ENCODE measurements at regions not wholly inside any gene's neighbourhood (a gene's known extent, or its start where the extent isn't known, plus 50 kb on each side); places are given as distances from the start of the nearest gene placed in this dataset.

DNA sequence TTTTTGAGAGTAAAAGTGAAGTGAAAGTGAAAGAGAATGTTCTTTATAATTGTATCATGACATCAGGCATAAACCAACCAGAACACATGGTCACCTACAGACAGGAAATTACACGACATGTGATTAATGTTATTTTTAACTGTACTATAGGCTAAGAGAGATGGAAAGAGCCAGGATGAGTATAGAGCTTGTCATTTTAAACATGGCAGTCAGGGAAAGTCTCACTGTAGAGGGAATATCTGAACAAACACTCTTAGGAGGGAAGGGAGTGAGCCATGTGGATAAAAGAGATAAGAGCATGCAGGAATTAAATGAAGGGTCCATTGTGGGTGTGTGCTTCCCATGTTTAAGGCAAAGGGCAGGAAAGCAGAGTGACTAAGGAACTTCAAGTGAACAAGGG is 599.1 kb upstream of the FAT3 start:
- TF ChIP-seq, protein P1, sequence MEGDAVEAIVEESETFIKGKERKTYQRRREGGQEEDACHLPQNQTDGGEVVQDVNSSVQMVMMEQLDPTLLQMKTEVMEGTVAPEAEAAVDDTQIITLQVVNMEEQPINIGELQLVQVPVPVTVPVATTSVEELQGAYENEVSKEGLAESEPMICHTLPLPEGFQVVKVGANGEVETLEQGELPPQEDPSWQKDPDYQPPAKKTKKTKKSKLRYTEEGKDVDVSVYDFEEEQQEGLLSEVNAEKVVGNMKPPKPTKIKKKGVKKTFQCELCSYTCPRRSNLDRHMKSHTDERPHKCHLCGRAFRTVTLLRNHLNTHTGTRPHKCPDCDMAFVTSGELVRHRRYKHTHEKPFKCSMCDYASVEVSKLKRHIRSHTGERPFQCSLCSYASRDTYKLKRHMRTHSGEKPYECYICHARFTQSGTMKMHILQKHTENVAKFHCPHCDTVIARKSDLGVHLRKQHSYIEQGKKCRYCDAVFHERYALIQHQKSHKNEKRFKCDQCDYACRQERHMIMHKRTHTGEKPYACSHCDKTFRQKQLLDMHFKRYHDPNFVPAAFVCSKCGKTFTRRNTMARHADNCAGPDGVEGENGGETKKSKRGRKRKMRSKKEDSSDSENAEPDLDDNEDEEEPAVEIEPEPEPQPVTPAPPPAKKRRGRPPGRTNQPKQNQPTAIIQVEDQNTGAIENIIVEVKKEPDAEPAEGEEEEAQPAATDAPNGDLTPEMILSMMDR (IDR thresholded peaks at IDR 0.05), result no peak
- no peak for TF ChIP-seq POLR2A (IDR thresholded peaks at IDR 0.05)
